Adrenal gland (tissue), 9 donors: ENCODE measurements at regions not wholly inside any gene's neighbourhood (a gene's known extent, or its start where the extent isn't known, plus 50 kb on each side); places are given as distances from the start of the nearest gene placed in this dataset.
A peak's percentile ranks its signal among the peaks of the same experiment; 100 is the strongest.

Experiments used
- DNase-seq, 7 donors: peaks; one replicate each; pipeline ENCODE4 v3.0.0-alpha.2; 2019 to 2020
- H3K27ac ChIP-seq, 5 donors: fragments of 200-600 bp; sonication (generic) in 4 of 5; 1 replicate in 3 of 5; 2 replicates in 2 of 5; pipeline versions ENCODE4 v1.5.1 to v1.8.0; 2016 to 2020; ENCODE audit warnings: mild to moderate bottlenecking in 1 of 5
- H3K27me3 ChIP-seq: fragments of 200-600 bp; 2 replicates; pipeline ENCODE4 v1.8.0; 2021
- H3K36me3 ChIP-seq, 2 donors: fragments of 200-600 bp; replicated peaks in 1 of 2; 1 replicate in 1 of 2; 2 replicates in 1 of 2; pipeline versions ENCODE4 v1.5.1 to v1.8.0; 2018 to 2022
- H3K4me1 ChIP-seq, 2 donors: fragments of 200-600 bp; replicated peaks in 1 of 2; 1 replicate in 1 of 2; 2 replicates in 1 of 2; pipeline versions ENCODE4 v1.5.1 to v1.8.0; 2018 to 2021
- H3K4me3 ChIP-seq, 4 donors: fragments of 200-600 bp; sonication (generic) in 3 of 4; one replicate each; pipeline ENCODE4 v1.5.1; 2016 to 2018
- H3K9me3 ChIP-seq, 3 donors: fragments of 200-600 bp; sonication (generic) in 1 of 3; replicated peaks in 1 of 3; 1 replicate in 2 of 3; 2 replicates in 1 of 3; pipeline versions ENCODE4 v1.5.1 to v1.8.0; 2016 to 2021
- CTCF ChIP-seq, 6 experiments: fragments of 450-650 bp in 4 of 6; fragments of 200-600 bp in 2 of 6; sonication (generic) in 1 of 6; IDR thresholded peaks; 1 replicate in 5 of 6; 2 replicates in 1 of 6; pipeline versions ENCODE4 v1.5.1 to v1.8.0; 2016 to 2021; ENCODE audit warnings: antibody characterized with exemption in 6 of 6, mild to moderate bottlenecking in 2 of 6, moderate library complexity in 1 of 6
- POLR2A ChIP-seq, 2 donors: fragments of 450-650 bp; IDR thresholded peaks; one replicate each; pipeline ENCODE4 v1.6.1; 2017; ENCODE audit warnings: antibody characterized with exemption in 2 of 2, mild to moderate bottlenecking in 2 of 2, moderate library complexity in 1 of 2
- WGBS, 4 donors: extraction: QIAGEN DNeasy Blood & Tissue Kit in 2 of 4; methylation state at CpG; one replicate each; pipeline versions ENCODE4 v1.1.5 to v1.1.7; 2013 to 2017; 5-methylcytosine and 5-hydroxymethylcytosine counted together
- intact Hi-C, 2 donors: fragments of 100-400 bp; cut with DNase I; formaldehyde crosslinking; loops; one replicate each; pipeline versions ENCODE4 v1.14.1 to v1.15.0; 2022 to 2023
- donor health status: healthy with polysubstance abuse.
- donor health status: Bipolar disorder and iron deficiency.
- donor health status: DM: yes; HTN: yes; CAD: no.
- donor health status: DM: no; HTN: no; CAD: no.
- donor health status: DM: no; HTN: no; CAD: no.

- intact Hi-C loops, result no loop called here
- peak in 6 of 7 donors; percentile 22 to 48 (median 32) for DNase-seq
- H3K4me3 ChIP-seq, result no peak overlapping the region
- peaks cover 11% of the 10 kb centered on the region for H3K27me3 ChIP-seq
- H3K4me1 ChIP-seq, result no peaks in the 10 kb centered on the region
- no peaks in the 10 kb centered on the region for H3K36me3 ChIP-seq
- no peak overlapping the region for H3K27ac ChIP-seq
- H3K9me3 ChIP-seq, result no peaks in the 10 kb centered on the region
- 8 to 16% (median 15%) methylated on average over 12 to 22 of the region's 22 CpGs for WGBS, 4 donors
- TF ChIP-seq POLR2A (IDR thresholded peaks at IDR 0.05), result no peak
- TF ChIP-seq CTCF (IDR thresholded peaks at IDR 0.05), result no peak
Observed at GRCh38 chr17:79192503-79193351, 118.1 kb downstream of the ENGASE start.

DNA sequence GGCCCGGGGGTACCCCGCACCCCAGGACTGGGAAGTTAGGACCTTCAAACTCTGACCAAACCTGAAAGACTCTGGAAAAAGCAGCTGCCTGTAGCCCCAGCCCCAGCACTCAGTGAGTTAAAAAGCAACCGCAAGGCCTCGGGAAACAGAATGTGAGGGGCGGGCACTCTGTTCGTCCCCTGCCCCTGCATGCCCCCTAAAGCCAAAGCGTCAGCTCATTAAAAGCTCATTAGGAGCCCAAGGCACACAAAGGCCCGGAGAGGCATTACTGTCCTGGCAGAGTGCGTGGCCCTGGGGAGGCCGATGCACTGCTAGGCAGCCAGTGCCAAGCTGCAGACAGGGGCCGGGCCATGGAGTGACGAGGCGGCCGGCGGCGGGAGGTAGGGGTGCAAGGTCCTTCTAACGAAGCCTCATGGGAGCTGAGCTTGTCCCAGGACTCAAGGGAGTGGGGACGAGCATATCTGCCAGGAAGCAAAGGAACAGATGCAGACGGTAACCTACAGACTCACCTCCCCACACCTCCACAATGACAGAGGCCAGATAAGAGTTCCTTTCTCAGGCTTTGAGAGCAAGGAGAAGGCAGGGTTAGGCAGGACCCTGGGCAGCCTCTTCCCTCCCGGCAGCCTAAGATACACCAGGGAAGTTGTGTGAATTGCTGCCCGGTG lies 116.8 kb downstream of the ENGASE start:
- H3K9me3 ChIP-seq, result no peaks in the 10 kb centered on the region

DNA sequence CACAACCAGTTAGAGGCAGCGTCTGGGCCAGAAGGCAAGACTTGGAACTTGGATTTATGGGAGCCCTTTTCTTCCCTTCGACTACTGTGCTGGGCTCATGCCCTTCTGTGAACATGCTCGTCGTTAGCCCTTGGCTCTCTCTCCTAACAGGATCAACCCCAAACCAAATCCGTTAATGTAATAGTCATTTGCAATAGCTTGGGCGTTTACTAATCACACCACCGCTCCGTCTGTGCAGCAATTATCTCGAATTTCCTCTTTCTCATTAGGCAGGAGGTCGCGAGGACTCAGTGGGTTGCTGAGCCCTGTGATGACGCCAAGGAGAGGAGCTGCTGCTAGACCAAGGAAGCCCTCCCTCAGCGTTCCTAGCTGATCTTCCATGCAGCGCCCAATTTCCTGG lies 114.7 kb downstream of the ENGASE start:
- Histone ChIP-seq H3K36me3 (no peaks in the 10 kb centered on the region), H3K4me1 (no peaks in the 10 kb centered on the region), H3K27me3 (peaks cover 35% of the 10 kb centered on the region), H3K9me3 (no peaks in the 10 kb centered on the region), H3K27ac (no peak overlapping the region), H3K4me3 (no peak overlapping the region)
- DNase-seq, result no peak
- TF ChIP-seq CTCF (IDR thresholded peaks at IDR 0.05), result no peak
- TF ChIP-seq POLR2A (IDR thresholded peaks at IDR 0.05), result no peak
- intact Hi-C loops, result loop anchor here in 1 of 2 donors (5.0 kb wide), 1 partner anchor 203 kb away; no protein-coding TSS in a partner anchor
- WGBS, 4 donors, result 62 to 71% (median 64%) methylated on average over 14 of the region's 14 CpGs

More for the DNA sequence above, 116.8 kb downstream of the ENGASE start:
- Histone ChIP-seq H3K27ac (no peak overlapping the region), H3K4me3 (no peak overlapping the region), H3K4me1 (no peaks in the 10 kb centered on the region), H3K27me3 (peaks cover 20% of the 10 kb centered on the region), H3K36me3 (no peaks in the 10 kb centered on the region)
- no peak for DNase-seq
- WGBS, 4 donors, result 12 to 32% (median 31%) methylated on average over 18 to 21 of the region's 21 CpGs
- TF ChIP-seq CTCF (IDR thresholded peaks at IDR 0.05) (no peak), POLR2A (IDR thresholded peaks at IDR 0.05) (no peak)
- intact Hi-C loops, result no loop called here

DNA sequence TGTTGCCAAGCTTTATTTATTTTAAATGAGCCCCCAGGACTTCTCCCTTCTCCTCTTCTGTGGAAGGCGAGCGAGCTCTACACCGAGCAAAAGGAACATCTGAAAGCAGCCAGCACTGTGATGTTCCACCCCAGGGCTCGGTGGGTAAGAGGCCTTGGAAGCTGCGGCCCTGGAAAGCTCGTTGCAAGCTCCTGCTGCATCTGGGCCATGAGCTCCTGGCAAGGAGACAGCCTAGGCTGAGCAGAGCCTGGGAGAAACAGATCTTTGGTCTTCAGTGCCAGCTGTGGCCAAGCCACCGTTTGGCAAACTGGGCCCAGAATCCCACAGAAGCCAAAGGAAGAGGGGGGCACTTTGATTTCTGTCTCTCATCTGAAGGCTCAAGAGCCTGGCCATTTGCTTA lies 114.1 kb downstream of the ENGASE start:
- intact Hi-C loops, result loop anchor here in 1 of 2 donors (5.0 kb wide), 1 partner anchor 204 kb away; no protein-coding TSS in a partner anchor
- 35 to 46% (median 42%) methylated on average over 4 to 7 of the region's 7 CpGs for WGBS, 4 donors

More for the DNA sequence above, 114.1 kb downstream of the ENGASE start:
- TF ChIP-seq CTCF (IDR thresholded peaks at IDR 0.05) (no peak), POLR2A (IDR thresholded peaks at IDR 0.05) (no peak)
- Histone ChIP-seq H3K27me3 (peaks cover 41% of the 10 kb centered on the region), H3K4me1 (no peaks in the 10 kb centered on the region), H3K4me3 (no peak overlapping the region), H3K9me3 (no peaks in the 10 kb centered on the region), H3K36me3 (no peaks in the 10 kb centered on the region), H3K27ac (no peak overlapping the region)
- DNase-seq, result no peak
